ENCODE measurements at regions not wholly inside any gene's neighbourhood (a gene's known extent, or its start where the extent isn't known, plus 50 kb on each side); places are given as distances from the start of the nearest gene placed in this dataset.

DNA sequence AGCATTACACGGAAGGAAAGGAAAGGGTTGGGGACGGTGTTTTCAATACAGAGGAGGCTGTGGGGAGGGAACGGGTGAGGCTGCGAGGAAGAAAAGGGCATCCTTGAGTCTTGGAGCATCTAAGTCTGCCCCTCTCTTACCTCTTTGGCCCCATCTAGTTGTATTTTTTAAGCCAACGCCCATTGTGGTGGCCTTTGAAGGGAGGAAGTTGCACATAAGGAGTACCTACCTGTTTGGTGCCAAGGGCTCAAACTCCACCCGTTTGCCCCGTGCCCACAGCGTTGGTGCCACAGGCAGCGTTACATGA lies 146.1 kb upstream of the UMPS start:
- TF ChIP-seq CTCF (conservative IDR thresholded peaks at IDR 0.05; ENCODE audit: low read length) (no peak), EZH2phosphoT487 (IDR thresholded peaks at IDR 0.05; ENCODE audit: borderline replicate concordance, low read depth, low read length) (no peak)

All from OCI-LY7 (cell line).